Psoas muscle (tissue), 7 donors: ENCODE measurements at regions not wholly inside any gene's neighbourhood (a gene's known extent, or its start where the extent isn't known, plus 50 kb on each side); places are given as distances from the start of the nearest gene placed in this dataset.

Experiments
- ATAC-seq, 4 donors: fragments of 200-7000 bp; cut with Tn5 transposase; one replicate each; pipeline ENCODE4 v1.9.1; 2020; ENCODE audit warnings: moderate library complexity in 3 of 4, mild to moderate bottlenecking in 2 of 4
- DNase-seq, 2 donors: peaks; one replicate each; pipeline ENCODE4 v3.0.0-alpha.2; 2020
- H3K27ac ChIP-seq: fragments of 200-600 bp; one replicate; pipeline ENCODE4 v1.8.0; 2022
- H3K27me3 ChIP-seq, 3 donors: fragments of 200-600 bp in 1 of 3; one replicate each; pipeline versions ENCODE4 v1.6.1 to v1.8.0; 2013 to 2022; ENCODE audit warnings: low read length in 2 of 3, mild to moderate bottlenecking in 2 of 3, moderate library complexity in 1 of 3; ENCODE audit not compliant: insufficient read depth in 3 of 3
- H3K36me3 ChIP-seq, 2 donors: fragments of 200-600 bp in 1 of 2; one replicate each; pipeline versions ENCODE4 v1.6.1 to v1.8.0; 2013 to 2022; ENCODE audit warnings: low read depth in 1 of 2, mild to moderate bottlenecking in 1 of 2, moderate library complexity in 1 of 2; ENCODE audit not compliant: insufficient read depth in 1 of 2
- H3K4me1 ChIP-seq: fragments of 200-600 bp; one replicate; pipeline ENCODE4 v1.8.0; 2022
- H3K4me3 ChIP-seq: fragments of 200-600 bp; one replicate; pipeline ENCODE4 v1.8.0; 2022; ENCODE audit warnings: mild to moderate bottlenecking
- H3K9me3 ChIP-seq: fragments of 200-600 bp; one replicate; pipeline ENCODE4 v1.8.0; 2022
- CTCF ChIP-seq: fragments of 200-600 bp; IDR thresholded peaks from one replicate; pipeline ENCODE4 v1.8.0; 2022; ENCODE audit warnings: antibody characterized with exemption
- WGBS, 3 donors: extraction: QIAGEN DNeasy Blood & Tissue Kit; methylation state at CpG; one replicate each; pipeline versions ENCODE4 v1.1.6 to v1.1.7; 2013; 5-methylcytosine and 5-hydroxymethylcytosine counted together
- intact Hi-C, 2 donors: fragments of 100-400 bp; cut with DNase I; formaldehyde crosslinking; loops; one replicate each; pipeline versions ENCODE4 v1.11.0 to v1.14.2; 2022
- donor health status: healthy with polysubstance abuse.
- donor health status: DM: no; HTN: no; CAD: no; lungs with moderate emphysema.
- donor health status: Bipolar disorder and iron deficiency.
- donor health status: healthy.
- donor health status: DM: yes; HTN: yes; CAD: no.
- donor health status: DM: no; HTN: no; CAD: no.
- donor health status: DM: yes; HTN: yes; CAD: no.

- Histone ChIP-seq H3K9me3 (no peaks in the 10 kb centered on the region), H3K27ac (no peak overlapping the region), H3K27me3 (peaks cover 0 to 1% (median 0%) of the 10 kb centered on the region in 3 donors), H3K4me1 (no peaks in the 10 kb centered on the region), H3K36me3 (no peaks in the 10 kb centered on the region), H3K4me3 (no peak overlapping the region)
- TF ChIP-seq CTCF: no peak
- WGBS, 3 donors: 71 to 84% (median 83%) methylated on average over 7 to 8 of the region's 8 CpGs
- DNase-seq (no peak), ATAC-seq (no peak)
- intact Hi-C loops: no loop called here
Observed at GRCh38 chr7:69367780-69368179, 230.5 kb upstream of the AUTS2 start.

- ATAC-seq (no peak), DNase-seq (no peak)
- Histone ChIP-seq H3K4me1 (no peaks in the 10 kb centered on the region), H3K9me3 (no peaks in the 10 kb centered on the region), H3K4me3 (no peak overlapping the region), H3K36me3 (no peaks in the 10 kb centered on the region), H3K27ac (no peak overlapping the region), H3K27me3 (no peaks in the 10 kb centered on the region)
- intact Hi-C loops: no loop called here
- 33 to 46% (median 37%) methylated on average over 6 of the region's 6 CpGs for WGBS, 3 donors
- TF ChIP-seq CTCF: no peak
Observed at GRCh38 chr7:69373171-69374043, 224.9 kb upstream of the AUTS2 start.

GRCh38 chr7:69374044-69374425 is 224.2 kb upstream of the AUTS2 start:
- H3K4me3 ChIP-seq: no peak overlapping the region
- no peak overlapping the region for H3K27ac ChIP-seq
- no peaks in the 10 kb centered on the region for H3K9me3 ChIP-seq
- WGBS, 3 donors: 40 to 48% (median 41%) methylated on average over 5 of the region's 5 CpGs
- no peaks in the 10 kb centered on the region for H3K4me1 ChIP-seq
- H3K36me3 ChIP-seq: no peaks in the 10 kb centered on the region
- H3K27me3 ChIP-seq: no peaks in the 10 kb centered on the region
- no peak for ATAC-seq
- intact Hi-C loops: no loop called here
- TF ChIP-seq CTCF: no peak
- DNase-seq: no peak

GRCh38 chr7:69377191-69377590 is 221.1 kb upstream of the AUTS2 start:
- no peak for DNase-seq
- no peak for ATAC-seq
- Histone ChIP-seq H3K27me3 (no peaks in the 10 kb centered on the region), H3K4me3 (no peak overlapping the region), H3K9me3 (no peaks in the 10 kb centered on the region), H3K36me3 (no peaks in the 10 kb centered on the region), H3K27ac (no peak overlapping the region), H3K4me1 (no peaks in the 10 kb centered on the region)
- intact Hi-C loops: no loop called here
- TF ChIP-seq CTCF: no peak
- WGBS, 3 donors: 65 to 72% (median 66%) methylated on average over 5 of the region's 5 CpGs
